HG03060 (cell line): ENCODE measurements at regions not wholly inside any gene's neighbourhood (a gene's known extent, or its start where the extent isn't known, plus 50 kb on each side); places are given as distances from the start of the nearest gene placed in this dataset.
"Not testable (repeated sequence)": the region's sequence is repeated elsewhere in the genome, so short reads cannot be mapped to it uniquely, and the experiment has no call there.

ENCODE experiments used
- ATAC-seq: cut with Tn5 transposase; IDR thresholded peaks from one replicate; pipeline ENCODE4 v1.9.1; 2021; ENCODE audit warnings: low read depth, moderate number of reproducible peaks; ENCODE audit not compliant: unreplicated experiment

GRCh38 chr4:164613256-164613655 is 140.7 kb upstream of the SMIM31 start:
- no peak for ATAC-seq

- no peak for ATAC-seq
These were observed 140.1 kb upstream of the SMIM31 start for GRCh38 chr4:164613792-164614191.

- no peak for ATAC-seq
These were observed 139.6 kb upstream of the SMIM31 start for GRCh38 chr4:164614329-164614728.

- ATAC-seq = no peak
These were observed 138.9 kb upstream of the SMIM31 start for GRCh38 chr4:164614999-164615398.

GRCh38 chr4:164615964-164616363 is 138.0 kb upstream of the SMIM31 start:
- no peak for ATAC-seq

GRCh38 chr4:164616961-164617360 is 137.0 kb upstream of the SMIM31 start:
- no peak for ATAC-seq

- ATAC-seq = no peak
These were observed 136.5 kb upstream of the SMIM31 start for GRCh38 chr4:164617426-164617825.

GRCh38 chr4:164617911-164618310 is 136.0 kb upstream of the SMIM31 start:
- ATAC-seq = no peak

- no peak for ATAC-seq
These were observed 131.9 kb upstream of the SMIM31 start for GRCh38 chr4:164621886-164622521.

- no peak for ATAC-seq
These were observed 130.8 kb upstream of the SMIM31 start for GRCh38 chr4:164623099-164623498.

GRCh38 chr4:164639001-164639400 is 114.9 kb upstream of the SMIM31 start:
- no peak for ATAC-seq

GRCh38 chr4:164648151-164648848 is 105.6 kb upstream of the SMIM31 start:
- no peak for ATAC-seq

GRCh38 chr4:164648849-164649212 is 105.1 kb upstream of the SMIM31 start:
- ATAC-seq = no peak

- no peak for ATAC-seq
These were observed 94.2 kb upstream of the SMIM31 start for GRCh38 chr4:164659765-164660164.

- not testable (repeated sequence) for ATAC-seq
These were observed 77.8 kb upstream of the SMIM31 start for GRCh38 chr4:164676152-164676551.

GRCh38 chr4:164683040-164683439 is 70.9 kb upstream of the SMIM31 start:
- no peak for ATAC-seq

- no peak for ATAC-seq
These were observed 58.3 kb upstream of the SMIM31 start for GRCh38 chr4:164695650-164696049.

GRCh38 chr4:164700471-164700870 is 53.5 kb upstream of the SMIM31 start:
- ATAC-seq = no peak

- peak; percentile 72 for ATAC-seq
These were observed 52.3 kb upstream of the SMIM31 start for GRCh38 chr4:164701665-164702064.
